NT2/D1 (cell line): ENCODE measurements at regions not wholly inside any gene's neighbourhood (a gene's known extent, or its start where the extent isn't known, plus 50 kb on each side); places are given as distances from the start of the nearest gene placed in this dataset.

Experiments
- SUZ12 ChIP-seq: IDR thresholded peaks from 2 replicates; pipeline ENCODE4 v1.6.1; 2011; ENCODE audit not compliant: insufficient read length, insufficient read depth; ENCODE audit errors: extremely low read depth
- ZNF274 ChIP-seq: IDR thresholded peaks from 2 replicates; pipeline ENCODE4 v1.6.1; 2011; ENCODE audit warnings: mild to moderate bottlenecking, low read depth, low read length

- TF ChIP-seq ZNF274 = no peak
- no peak for TF ChIP-seq SUZ12
These were observed 95.9 kb upstream of the LCLAT1 start for GRCh38 chr2:30351116-30351515.
